Type B pancreatic cell (in vitro differentiated cells): ENCODE measurements at regions not wholly inside any gene's neighbourhood (a gene's known extent, or its start where the extent isn't known, plus 50 kb on each side); places are given as distances from the start of the nearest gene placed in this dataset.
"Not testable (repeated sequence)": the region's sequence is repeated elsewhere in the genome, so short reads cannot be mapped to it uniquely, and the experiment has no call there.

Experiments used
- DNase-seq: peaks from one replicate; pipeline ENCODE4 v3.0.0; 2021; ENCODE audit warnings: mixed read lengths; ENCODE audit not compliant: unreplicated experiment; ENCODE audit errors: extremely low spot score
- H3K27ac Mint-ChIP-seq: 2 replicates; pipeline ENCODE4 v1.8.0; 2021; ENCODE audit warnings: mild to moderate bottlenecking, mixed read lengths
- H3K27me3 Mint-ChIP-seq: 2 replicates; pipeline ENCODE4 v1.8.0; 2021; ENCODE audit warnings: mixed read lengths
- H3K36me3 Mint-ChIP-seq: 2 replicates; pipeline ENCODE4 v1.8.0; 2021; ENCODE audit warnings: mixed read lengths
- H3K4me1 Mint-ChIP-seq: one replicate; pipeline ENCODE4 v1.8.0; 2021; ENCODE audit warnings: mixed read lengths; ENCODE audit not compliant: unreplicated experiment
- H3K4me3 Mint-ChIP-seq: 2 replicates; pipeline ENCODE4 v1.8.0; 2021; ENCODE audit warnings: mild to moderate bottlenecking, mixed read lengths
- H3K9me3 Mint-ChIP-seq: 2 replicates; pipeline ENCODE4 v1.8.0; 2021; ENCODE audit warnings: mixed read lengths
- TF ChIP-seq, protein P1 (sequence below): fragments of 200-600 bp; sonication (generic); conservative IDR thresholded peaks from 2 replicates; pipeline ENCODE4 v1.5.0; 2021; ENCODE audit warnings: antibody characterized with exemption, mild to moderate bottlenecking

DNA sequence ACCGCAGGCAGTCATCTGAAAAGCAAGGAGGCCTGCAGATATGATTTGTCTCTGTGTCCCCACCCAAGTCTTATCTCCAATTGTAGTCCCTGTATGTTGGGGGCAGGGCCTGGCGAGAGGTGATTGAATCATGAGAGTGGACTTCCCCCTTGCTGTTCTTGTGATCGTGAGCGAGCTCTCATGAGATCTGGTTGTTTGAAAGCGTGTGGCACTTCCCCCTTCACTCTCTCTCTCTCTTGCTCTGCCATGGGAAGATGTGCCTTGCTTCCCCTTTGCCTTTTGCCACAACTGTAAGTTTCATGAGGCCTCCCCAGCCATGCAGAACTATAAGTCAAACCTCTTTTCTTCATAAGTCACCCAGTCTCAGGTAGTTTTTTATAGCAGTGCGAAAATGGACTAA lies 83.3 kb downstream of the TMCO5A start:
- Mint-ChIP-seq H3K27ac (no peak overlapping the region), H3K9me3 (no peaks in the 10 kb centered on the region)

DNA sequence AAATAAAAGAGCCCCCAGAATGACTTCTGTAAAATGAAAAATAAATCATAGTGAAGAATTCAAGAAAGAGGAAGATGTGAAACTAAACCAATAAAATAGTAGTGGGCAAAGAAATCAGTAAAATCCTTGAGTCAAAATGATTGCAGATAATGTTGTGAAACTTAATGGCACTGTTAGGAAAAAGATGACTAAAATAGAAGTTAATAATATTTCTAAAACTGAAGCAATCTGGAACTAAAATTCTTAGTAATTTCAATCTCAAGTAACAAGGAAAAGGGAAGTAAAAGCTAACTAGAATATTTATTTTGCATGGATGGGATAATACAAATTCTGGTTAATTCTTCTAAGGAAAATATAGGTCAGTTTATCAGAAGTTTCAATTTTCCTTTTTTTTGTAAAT lies 84.6 kb downstream of the TMCO5A start:
- H3K4me3 Mint-ChIP-seq: no peak overlapping the region
- TF ChIP-seq, protein P1, sequence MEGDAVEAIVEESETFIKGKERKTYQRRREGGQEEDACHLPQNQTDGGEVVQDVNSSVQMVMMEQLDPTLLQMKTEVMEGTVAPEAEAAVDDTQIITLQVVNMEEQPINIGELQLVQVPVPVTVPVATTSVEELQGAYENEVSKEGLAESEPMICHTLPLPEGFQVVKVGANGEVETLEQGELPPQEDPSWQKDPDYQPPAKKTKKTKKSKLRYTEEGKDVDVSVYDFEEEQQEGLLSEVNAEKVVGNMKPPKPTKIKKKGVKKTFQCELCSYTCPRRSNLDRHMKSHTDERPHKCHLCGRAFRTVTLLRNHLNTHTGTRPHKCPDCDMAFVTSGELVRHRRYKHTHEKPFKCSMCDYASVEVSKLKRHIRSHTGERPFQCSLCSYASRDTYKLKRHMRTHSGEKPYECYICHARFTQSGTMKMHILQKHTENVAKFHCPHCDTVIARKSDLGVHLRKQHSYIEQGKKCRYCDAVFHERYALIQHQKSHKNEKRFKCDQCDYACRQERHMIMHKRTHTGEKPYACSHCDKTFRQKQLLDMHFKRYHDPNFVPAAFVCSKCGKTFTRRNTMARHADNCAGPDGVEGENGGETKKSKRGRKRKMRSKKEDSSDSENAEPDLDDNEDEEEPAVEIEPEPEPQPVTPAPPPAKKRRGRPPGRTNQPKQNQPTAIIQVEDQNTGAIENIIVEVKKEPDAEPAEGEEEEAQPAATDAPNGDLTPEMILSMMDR: no peak
- no peak overlapping the region for H3K27ac Mint-ChIP-seq
- peaks cover 3% of the 10 kb centered on the region for H3K9me3 Mint-ChIP-seq
- no peak for DNase-seq
- H3K27me3 Mint-ChIP-seq: no peaks in the 10 kb centered on the region
- H3K4me1 Mint-ChIP-seq: no peaks in the 10 kb centered on the region
- H3K36me3 Mint-ChIP-seq: no peaks in the 10 kb centered on the region

More for the DNA sequence above, 83.3 kb downstream of the TMCO5A start:
- Mint-ChIP-seq H3K4me1 (no peaks in the 10 kb centered on the region), H3K36me3 (no peaks in the 10 kb centered on the region), H3K27me3 (no peaks in the 10 kb centered on the region), H3K4me3 (no peak overlapping the region)
- no peak for DNase-seq
- TF ChIP-seq, protein P1: no peak

DNA sequence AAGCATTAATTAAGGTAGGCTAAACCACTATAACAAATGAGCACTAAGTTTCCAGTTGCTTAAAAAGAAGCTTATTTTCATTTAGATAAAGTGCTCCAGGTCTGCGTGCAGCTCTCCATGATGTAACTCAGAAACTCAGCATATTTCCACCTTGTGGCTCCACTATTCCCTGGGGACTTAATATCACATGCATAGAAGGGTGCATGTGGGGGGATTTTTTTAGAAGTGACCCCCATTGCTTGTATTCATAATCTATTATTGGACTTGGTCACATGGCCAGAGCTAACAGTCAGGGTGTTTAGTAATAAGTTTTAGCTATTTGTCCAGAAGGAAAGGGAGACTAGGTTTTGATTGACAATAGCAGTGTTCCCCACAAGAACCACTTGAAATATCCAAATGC lies 86.8 kb downstream of the TMCO5A start:
- Mint-ChIP-seq H3K9me3 (peaks cover 10% of the 10 kb centered on the region), H3K4me3 (no peak overlapping the region), H3K27me3 (no peaks in the 10 kb centered on the region), H3K4me1 (no peaks in the 10 kb centered on the region), H3K36me3 (no peaks in the 10 kb centered on the region), H3K27ac (no peak overlapping the region)
- DNase-seq: no peak
- TF ChIP-seq, protein P1: no peak

DNA sequence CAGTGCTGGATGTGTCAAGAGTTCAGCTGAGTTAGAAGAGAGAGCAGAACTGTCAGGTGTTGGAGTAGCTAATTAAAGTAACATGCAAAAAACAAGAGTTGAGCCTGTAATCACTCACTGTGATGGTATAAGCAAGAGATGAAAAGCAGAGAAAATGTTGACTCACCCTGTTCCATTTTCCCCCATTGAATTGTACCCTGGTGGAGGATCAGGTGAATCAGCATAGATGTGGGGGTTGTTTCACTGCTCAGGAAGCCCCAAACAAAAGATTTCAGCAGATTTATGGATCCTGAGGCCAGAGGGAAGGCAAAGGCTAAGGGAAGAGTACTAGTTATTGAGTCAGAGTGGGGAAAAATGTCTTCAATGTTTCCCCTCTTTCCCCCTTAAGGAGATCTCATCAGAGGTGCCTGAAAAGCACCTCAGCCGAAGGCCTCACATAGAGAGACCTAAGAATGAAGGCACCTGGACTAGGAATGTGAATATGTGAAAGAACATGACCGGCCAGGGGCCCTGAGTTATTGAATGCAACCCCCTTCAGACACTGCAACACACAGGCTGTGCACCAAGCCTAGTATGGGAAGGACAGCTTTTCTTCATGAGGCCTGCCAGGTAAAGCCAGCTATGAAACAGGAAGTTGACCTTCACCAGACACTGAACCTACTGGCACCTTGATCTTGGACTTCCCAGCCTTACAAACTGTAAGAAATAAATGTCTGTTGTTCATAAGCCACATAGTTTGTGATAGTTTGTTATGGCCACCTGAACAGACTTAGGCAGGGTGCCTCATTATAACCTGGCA lies 90.1 kb downstream of the TMCO5A start:
- Mint-ChIP-seq H3K27ac (no peak overlapping the region), H3K4me3 (no peak overlapping the region), H3K4me1 (no peaks in the 10 kb centered on the region), H3K9me3 (peaks cover 10% of the 10 kb centered on the region), H3K27me3 (no peaks in the 10 kb centered on the region), H3K36me3 (no peaks in the 10 kb centered on the region)
- no peak for DNase-seq
- TF ChIP-seq, protein P1: no peak

DNA sequence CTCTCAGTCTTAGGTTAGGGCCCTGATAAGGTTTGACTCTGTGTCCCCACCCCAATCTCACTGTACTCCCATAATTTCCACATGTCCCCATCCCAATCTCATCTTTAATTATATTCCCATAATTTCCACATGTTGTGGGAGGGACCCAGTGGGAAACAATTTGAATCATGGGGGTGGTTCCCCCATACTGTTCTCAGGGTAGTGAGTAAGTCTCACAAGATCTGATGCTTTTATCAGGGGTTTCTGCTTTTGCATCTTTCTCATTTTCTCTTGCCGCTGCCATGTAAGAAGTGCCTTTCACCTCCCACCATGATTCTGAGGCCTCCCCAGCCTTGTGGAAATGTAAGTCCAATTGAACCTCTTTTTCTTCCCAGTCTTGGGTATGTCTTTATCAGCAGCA lies 91.2 kb downstream of the TMCO5A start:
- H3K27ac Mint-ChIP-seq, H3K36me3 Mint-ChIP-seq, DNase-seq: not testable (repeated sequence)

DNA sequence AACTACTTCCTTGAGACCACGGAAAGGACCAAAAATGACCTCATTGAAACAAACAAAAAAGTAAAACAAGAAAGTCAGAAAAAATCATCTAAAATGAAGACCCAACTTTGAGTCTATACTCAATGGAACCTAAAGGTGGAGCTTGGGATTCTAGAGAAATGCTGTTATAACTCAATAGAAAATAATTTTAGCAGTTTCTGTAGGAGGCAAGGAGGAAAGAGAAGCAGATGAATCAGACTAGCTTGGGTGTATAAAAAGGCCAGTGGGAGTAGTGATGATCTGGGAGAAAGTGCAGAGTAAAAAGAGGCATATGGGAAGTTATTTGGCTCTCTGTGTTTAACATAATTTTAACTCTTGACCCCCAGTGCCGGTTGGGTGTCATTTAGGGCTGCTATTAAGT lies 94.4 kb downstream of the TMCO5A start:
- Mint-ChIP-seq H3K9me3 (peaks cover 10% of the 10 kb centered on the region), H3K27ac (no peak overlapping the region), H3K27me3 (no peaks in the 10 kb centered on the region), H3K4me3 (no peak overlapping the region), H3K36me3 (no peaks in the 10 kb centered on the region), H3K4me1 (no peaks in the 10 kb centered on the region)
- DNase-seq: no peak
- TF ChIP-seq, protein P1: no peak

More for the DNA sequence above, 91.2 kb downstream of the TMCO5A start:
- not testable (repeated sequence) for H3K4me1 Mint-ChIP-seq, H3K27me3 Mint-ChIP-seq, H3K4me3 Mint-ChIP-seq
- peaks cover 10% of the 10 kb centered on the region for H3K9me3 Mint-ChIP-seq
